GM12872 (cell line): ENCODE measurements at regions not wholly inside any gene's neighbourhood (a gene's known extent, or its start where the extent isn't known, plus 50 kb on each side); places are given as distances from the start of the nearest gene placed in this dataset.

ENCODE experiments used
- CTCF ChIP-seq: IDR thresholded peaks from 3 replicates; pipeline ENCODE4 v1.5.1; 2011; ENCODE audit warnings: low read depth, mild to moderate bottlenecking, low read length, moderate library complexity; ENCODE audit not compliant: insufficient read depth

GRCh38 chr21:41600116-41600515, 92.2 kb upstream of the TMPRSS2 start:
- no peak for TF ChIP-seq CTCF

DNA sequence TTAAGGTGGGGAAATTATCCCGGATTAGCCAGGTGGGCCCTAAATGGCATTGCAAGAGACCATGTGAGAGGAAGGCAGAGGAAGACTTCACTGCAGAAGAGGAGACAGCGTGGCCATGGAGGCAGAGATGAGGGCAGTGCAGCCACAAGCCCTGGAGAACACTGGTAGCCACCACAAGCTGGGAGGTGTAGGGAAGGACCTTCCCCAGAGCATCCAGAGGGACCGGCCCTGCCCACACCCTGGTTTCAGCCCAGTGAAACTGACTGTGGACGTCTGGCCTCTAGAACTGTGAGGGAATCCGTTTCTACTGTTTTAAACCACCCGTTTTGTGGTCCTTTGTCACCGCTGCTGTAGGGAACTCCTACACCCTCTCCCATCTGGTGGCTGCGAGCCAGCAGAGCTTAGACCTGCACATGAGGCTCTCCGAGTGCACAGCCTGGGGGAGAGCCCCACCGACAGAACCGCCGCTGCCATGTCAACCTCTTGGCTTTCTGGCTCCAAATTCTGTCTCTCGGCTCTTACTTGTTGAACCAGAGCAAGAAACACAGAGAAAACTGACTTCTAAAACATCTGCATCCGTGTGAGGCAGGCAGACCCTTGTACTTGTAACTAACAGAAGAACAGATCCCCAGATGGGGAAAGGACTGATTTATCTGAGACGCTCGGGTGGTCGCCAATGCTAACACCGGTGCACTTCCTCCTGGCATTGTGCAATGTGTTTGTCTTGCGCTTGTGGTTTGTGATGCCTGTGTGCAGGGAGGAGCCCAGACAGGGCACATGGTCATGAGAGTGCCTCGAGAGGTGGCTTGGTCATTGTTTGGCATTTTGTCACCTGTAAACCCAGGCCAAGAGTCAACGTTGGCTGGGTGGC, 90.8 kb upstream of the TMPRSS2 start:
- no peak for TF ChIP-seq CTCF

GRCh38 chr21:41597811-41598231, 89.9 kb upstream of the TMPRSS2 start:
- no peak for TF ChIP-seq CTCF

DNA sequence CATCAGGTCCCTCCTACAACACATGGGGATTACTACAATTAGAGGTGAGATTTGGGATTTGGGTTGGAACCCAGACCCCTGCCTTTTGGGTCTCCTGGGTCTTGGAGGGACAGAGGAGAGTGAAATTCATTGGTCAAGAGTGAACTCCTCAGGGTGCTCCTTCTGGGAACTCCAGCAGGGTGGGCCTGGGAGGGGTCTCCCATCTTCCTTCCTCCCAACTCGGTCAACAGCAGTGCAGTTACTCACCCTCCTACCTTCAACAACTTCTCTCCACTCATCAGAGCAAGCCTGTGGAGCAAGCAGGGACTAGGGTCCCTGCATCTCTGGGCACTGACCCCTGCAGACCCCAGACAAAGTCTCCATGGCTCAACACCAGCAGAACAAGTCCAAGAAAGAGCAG, 89.3 kb upstream of the TMPRSS2 start:
- TF ChIP-seq CTCF, result no peak

DNA sequence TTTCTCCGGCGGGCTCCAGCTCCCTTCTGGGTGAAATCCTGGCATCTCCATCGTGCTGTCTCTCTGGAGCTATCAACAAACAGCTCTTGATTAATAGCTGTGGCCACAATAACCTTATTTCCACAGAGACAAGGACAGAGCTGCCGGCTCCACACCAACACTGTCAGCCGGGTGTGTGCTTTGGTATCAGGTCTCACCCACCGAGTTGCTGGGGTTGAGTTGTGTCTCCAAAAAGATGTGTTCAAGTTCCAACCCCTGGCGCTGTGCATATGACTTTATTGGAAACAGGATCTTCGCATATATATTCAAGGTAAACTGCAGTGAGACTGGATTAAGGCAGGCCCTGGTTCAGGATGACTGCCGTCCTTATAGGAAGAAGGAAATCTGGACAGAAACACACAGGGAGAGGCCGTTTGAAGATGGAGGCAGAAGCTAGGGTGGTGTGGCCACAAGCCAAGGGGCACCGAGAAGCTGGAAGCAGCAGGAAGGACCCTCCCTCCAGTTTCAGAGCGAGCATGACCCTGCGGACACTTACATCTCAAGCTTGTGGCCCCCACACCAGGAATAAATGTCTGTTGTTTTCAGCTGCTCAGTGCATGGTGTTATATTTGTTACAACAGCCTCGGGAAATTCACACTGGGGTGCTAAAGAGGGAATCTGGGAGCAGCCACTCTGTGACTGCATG, 88.4 kb upstream of the TMPRSS2 start:
- TF ChIP-seq CTCF, result no peak

GRCh38 chr21:41594268-41594667, 86.3 kb upstream of the TMPRSS2 start:
- TF ChIP-seq CTCF, result no peak

DNA sequence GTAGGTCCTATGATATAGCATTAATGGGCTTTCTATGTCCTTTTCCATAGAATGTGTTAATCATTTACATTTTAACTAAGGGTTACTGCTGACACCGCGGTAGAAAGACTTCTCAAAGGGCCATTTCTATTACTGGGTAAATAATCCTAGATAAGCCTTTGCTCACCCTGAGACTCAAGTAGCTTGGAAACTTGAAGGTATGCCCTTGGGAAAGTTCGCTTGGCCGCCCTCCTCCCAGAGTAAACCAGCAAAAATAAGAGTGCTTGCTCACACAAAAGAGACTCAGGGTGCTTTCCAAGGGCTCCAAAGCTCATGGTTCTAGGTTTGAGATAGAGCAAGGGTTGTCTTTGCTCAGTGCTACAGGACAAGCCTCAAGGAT, 85.8 kb upstream of the TMPRSS2 start:
- TF ChIP-seq CTCF, result no peak
